NCI-H1930 (cell line): ENCODE measurements at regions not wholly inside any gene's neighbourhood (a gene's known extent, or its start where the extent isn't known, plus 50 kb on each side); places are given as distances from the start of the nearest gene placed in this dataset.

Source experiments
- DNase-seq, 2 experiments: peaks; one replicate each; lab custom pipeline; 2025; lab: John Stamatoyannopoulos, UW

DNA sequence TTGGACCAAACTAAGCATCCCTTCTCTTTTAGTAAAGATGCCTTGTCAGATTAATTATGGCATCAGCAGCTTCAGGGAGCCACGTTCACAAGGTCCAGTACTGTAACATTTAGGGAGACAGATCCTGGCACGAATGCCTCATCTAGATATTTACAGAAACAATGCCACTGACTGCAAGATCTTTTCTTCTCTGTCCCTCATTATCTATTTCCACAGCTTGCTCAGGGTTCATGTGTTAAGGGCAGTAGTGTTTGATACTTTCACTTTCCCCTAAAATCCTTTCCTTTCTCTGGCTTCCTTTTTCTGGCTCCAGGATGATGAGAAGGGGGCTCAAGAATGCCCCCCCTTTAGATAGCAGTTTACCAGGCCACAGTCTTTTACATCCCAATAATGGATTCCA, 393.9 kb downstream of the BCL11A start:
- DNase-seq: no peak

DNA sequence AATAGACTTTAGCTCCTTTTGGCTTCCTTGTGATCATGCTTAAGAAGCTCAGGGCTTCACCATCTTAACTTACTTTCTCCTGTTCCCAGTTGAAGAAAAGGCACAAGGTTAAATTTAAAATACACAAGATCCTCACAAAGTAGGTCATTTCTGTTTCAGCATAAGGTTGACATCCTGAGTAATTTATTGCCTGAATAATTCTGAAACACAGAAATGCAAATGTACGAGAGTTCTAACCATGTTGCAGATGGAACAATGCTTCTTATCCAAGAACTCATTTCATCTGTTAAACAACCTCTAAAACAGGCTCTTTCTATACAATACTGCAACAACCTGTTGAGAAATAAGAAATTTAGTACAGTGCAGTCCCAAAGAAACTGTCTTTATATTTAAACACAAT, 395.2 kb downstream of the BCL11A start:
- no peak for DNase-seq

DNA sequence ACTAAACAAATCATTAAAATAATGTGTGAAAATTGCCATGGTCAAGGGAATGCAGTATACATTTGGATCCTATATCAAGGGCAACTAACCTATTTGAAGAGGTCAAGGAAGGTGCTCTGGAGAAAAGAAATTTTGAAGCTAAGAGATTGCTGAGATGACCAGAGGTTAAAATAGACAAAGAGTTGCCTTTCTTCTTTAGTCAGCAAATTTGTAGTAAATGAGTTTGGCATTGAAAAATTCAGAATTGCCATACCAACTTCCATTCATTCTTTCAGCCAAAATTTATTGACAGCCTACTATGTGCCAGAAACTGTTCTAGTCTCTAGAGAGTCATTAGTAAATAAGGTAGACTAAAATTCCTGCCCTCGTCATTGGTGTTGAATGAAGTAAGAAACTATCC, 396.2 kb downstream of the BCL11A start:
- no peak for DNase-seq

DNA sequence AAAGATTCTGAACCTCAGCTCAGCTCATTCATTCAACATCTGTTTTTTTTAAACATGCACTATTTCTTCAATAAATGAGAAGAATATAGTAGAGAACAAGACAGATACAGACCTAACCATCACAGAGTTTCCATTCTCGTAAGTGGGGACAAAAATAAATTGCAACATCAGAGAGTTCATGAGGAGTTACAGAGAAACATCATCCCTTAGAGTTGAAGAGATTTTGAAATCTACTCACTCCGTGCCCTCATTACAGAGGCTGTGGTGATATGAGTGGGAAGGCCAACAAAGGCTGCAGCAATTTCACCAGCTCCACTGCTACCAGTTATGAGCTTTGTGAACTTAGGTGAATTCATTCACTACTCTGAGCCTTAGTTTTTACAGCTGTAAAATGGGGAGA, 399.3 kb downstream of the BCL11A start:
- DNase-seq: no peak

DNA sequence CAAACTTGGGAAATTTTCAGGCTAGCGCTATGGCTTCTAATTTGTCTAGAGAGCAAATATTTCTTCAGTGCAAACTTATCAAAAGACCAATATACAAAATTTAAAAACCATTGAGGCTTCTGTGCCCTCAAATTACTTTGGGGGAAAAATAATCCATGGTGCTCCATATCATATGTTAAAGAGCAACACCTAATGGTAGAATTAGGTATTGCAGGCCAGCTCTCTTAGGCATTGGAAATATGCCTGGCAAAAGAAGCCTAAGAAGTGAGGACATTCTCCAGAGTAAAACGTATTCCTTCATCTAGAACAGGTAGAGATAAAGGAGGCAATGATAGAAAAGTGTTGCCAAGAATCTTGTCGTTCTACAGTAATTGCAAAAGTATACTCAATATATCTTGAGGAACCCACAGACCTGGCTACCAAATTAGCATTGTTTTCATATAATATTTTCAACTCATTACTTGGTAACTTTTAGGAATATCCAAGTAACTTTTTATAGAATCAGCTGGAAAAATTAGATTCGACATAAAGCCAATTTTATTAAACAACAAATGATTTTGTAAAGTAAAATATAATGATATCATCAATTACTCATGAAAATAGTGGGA, 401.1 kb downstream of the BCL11A start:
- no peak for DNase-seq

DNA sequence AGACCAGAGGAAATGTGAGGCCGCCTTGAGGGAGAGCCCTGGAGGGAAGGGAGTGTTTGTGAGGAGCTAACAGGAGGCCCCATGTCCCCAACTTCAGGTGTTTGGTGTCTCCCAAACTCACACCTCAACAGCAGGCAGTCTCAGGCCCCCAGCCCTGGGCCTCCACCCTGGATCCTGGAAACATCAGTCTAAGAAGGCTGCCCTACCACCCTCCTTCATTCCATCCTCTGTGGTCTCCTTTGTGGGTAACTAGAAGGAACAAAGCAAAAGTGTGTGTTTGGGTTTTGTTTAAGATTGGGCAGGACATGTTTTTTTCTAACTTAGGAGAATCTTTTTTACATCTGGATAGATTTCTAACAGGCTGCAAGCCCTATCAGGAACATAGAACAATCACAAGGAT, 404.3 kb downstream of the BCL11A start:
- no peak for DNase-seq

DNA sequence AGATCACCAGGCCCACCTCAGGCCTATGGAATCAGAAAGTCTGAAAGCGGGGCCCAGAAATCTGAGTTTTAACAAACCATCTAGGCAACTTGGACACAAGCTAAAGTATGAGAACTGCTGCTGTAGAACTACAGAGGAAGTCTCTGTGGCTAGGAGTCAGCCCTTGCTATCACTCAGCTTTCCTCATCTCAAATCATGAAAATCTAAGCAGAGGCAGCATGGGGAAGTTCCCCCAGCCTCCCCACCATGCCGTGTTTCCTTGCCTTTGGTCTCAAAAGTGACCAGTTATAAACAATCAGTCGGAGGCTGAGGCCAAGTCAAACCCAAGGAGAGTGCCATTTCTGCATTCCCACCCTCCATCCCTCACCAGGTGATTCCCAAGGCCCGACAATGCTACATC, 404.7 kb downstream of the BCL11A start:
- no peak for DNase-seq

GRCh38 chr2:60140185-60140584, 413.3 kb downstream of the BCL11A start:
- DNase-seq: no peak

DNA sequence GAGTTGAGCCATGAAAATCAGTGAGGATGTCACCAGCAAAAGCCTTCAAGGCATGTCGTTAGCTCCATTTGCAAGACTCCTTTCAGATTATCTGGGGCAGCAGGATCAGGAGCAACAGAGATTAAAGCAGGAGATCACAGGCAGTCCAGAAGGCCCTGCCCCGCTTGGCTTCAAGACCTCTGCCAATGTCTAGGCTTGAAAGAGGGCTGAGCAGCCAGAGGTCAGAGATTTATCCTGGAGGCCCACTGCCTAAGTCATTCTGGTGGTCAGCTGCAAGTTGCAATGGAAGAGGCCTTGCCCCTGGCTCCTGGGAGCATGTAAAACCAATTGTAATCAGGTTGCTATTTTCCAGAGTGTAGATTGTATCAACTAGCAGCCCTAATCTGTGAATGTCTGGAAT, 416.5 kb downstream of the BCL11A start:
- DNase-seq: no peak

DNA sequence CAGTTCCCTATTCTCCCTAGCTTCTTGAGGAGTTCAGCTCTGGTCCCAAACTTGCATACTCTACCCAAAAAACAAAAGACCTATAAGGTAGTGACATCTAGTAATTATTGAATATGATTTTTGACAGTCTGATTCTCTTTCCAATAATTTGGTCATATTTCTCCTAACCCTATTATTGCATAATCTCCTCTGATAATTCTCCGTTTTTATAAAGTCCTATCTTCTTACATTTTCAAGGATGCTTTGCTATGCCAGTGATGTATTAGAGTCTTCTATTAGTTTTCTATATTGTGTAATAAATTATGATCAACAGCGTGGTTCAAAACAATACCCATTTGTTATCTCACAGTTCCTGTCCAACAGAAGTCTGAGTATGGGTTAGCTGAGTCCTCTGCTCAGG, 426.3 kb downstream of the BCL11A start:
- no peak for DNase-seq

DNA sequence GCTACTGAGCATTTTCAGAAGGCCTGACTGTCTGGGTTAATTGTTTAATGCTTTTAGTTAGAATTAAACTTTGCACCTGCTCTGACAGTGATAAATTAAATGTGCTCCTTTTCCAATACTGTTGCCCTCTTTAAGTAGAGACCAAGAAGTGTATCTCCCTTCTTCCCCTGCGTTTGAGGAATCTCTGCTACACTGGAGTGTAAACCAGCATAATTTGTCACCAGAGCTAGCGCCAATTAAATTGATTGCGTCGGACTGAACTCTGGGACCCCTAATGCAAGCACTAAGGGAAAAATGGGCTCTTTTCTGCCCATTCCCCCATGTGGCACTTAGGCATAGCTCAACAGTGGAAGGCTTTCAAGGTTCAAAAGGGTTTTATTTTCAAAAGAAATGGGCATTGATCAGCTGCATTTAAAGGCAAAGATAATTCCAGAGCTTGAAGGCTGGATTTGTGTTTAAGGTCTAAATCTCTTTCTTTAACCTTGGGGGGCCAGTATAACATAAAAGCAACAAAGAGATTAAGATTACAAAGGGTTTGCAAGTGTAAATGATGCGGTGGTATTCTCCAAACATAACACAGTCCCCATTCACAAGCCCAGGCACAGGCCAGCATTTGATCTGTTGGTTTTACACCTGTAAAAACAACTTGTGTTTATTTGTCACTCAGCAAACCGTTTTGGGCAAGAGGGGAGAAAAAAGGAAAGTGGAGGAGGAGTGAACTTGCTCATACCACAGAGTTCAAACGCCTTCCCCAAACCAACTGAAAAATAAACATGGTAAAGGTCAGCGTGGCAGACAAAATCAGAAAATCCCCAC, 427.6 kb downstream of the BCL11A start:
- DNase-seq: no peak

- no peak for DNase-seq
Observed at GRCh38 chr2:60119778-60120177, 433.7 kb downstream of the BCL11A start.

DNA sequence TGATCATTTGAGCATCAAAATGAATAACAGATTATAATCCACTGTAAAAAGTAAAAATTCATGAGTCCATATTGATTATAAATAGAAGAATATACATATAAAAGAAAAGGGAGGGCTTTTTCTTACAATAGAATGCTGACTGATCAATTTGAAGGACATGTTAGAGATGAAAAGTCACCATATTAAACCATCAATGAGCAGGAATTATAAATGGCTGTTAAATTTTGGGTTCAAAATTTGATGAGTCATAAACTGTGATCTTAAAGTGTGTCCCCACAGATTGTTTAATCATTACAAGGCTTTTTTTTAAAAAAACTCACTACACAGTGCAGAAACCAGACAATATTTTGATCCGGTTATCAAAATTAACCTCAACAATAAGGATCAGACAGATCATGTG, 434.5 kb downstream of the BCL11A start:
- no peak for DNase-seq

DNA sequence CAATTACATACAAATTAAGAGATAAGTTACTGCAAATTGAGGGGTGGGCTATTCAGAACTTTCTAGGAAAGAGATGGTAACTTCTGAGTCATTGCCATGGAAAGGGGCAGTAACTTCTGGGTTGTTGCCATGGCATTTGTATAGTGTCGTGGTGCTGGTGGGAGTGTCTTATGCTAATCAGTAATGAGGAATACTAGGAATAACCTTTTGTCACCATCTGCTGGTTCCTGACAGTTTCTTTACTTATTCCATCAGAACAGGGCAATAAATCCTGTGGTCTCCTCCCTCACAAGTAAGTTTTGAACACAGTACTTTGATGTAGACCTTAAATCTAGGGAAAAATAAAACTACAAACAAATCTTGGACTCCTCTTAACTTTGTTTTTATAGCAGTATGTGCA, 435.4 kb downstream of the BCL11A start:
- no peak for DNase-seq

- no peak for DNase-seq
Observed at GRCh38 chr2:60116161-60116875, 437.1 kb downstream of the BCL11A start.

GRCh38 chr2:60109744-60110143, 443.7 kb downstream of the BCL11A start:
- no peak for DNase-seq

DNA sequence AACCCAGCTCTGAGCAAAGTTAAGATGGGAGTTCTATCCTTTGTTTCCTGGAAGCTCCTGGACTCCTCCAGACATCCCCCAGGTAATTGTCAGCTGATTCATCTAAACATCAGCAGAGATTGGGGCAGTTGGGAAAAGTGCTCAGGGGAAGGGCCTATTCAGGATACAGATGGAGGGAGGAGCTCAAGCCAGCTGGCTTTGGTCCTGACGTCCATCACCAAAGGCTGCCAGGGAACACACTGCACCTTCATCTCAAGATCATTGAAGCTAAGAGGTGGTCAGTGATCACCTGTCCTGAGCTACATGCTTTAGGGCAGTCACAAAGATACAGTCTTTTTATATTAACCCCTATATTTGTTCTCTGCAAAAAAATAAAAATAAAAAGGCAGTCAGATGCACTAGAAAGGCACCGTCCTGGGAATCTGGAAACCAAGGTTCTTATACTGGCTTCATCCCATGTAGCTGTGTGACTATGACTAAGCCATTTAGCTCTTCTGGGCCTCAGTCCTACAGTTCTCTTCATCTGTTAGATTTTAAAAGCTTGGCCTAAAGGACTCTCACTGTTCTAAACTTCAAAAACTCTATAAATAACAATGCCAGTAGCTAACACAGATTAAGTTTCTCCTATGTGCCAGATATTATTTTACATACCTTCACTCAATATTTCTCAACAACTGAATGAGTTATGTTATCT, 446.5 kb downstream of the BCL11A start:
- no peak for DNase-seq

DNA sequence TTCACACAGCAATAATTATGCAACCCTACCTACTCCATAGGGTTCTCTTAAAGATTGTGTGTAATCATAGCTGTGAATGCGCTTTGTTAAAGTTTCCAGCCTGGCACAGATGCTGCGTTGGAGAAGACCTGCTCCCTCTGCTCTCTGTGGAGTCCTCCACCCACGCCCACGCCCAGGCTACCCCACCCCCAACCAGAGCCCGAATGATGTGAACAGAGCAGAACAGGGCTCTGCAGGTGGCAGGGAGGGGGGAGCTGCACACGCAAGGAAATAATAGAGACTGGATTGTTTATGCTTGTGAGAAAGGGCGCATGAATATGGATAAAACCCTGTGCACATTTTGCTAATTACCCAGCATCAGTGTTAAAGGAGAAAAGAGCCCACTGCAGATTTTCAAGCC, 447.5 kb downstream of the BCL11A start:
- no peak for DNase-seq

DNA sequence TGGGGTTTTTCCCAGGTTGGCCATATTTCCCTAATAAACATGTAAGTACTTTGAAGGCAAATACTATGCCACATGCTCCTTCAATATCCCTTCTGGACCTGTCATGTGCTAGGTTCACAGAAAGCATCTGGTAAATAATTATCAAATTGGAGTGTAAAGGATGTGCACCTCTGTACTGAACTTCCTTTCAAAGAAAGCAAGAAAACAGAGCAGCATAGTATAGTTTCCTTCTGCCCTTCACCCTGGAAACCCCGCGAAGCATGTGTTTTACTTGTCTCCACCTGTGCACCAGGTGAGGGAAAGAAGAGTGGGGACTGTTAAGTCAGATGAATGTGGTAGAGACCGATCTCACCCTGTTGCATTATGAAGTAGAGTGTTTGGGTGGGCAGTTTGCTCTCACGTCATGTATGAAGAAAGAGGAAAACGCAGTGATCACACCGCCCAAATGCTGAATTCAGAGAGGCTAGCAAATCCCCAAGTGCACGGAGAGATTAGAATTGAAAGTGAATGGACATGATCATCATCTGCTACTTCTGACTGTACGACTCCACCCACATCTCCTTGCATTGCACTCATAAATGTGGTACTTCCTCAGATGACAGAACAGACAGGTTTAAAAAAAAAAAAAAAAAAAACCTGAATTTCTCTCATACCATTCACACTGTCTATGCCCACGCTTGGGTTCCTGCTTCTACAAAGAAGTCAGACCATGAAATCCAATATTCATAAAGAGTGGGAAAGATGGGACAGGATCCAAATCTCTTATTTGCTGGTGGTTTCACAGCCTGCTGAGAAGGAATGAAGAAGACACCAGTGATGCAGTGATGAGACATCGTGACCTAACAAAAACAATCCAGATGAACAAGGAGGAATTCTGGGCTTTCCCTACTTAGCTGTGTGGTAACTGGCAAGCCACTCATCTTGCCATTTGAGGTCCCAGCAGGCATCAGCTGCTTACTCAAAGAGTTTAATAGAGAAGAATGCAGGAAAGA, 448.6 kb downstream of the BCL11A start:
- DNase-seq: no peak

GRCh38 chr2:60100034-60100433, 453.4 kb downstream of the BCL11A start:
- no peak for DNase-seq

DNA sequence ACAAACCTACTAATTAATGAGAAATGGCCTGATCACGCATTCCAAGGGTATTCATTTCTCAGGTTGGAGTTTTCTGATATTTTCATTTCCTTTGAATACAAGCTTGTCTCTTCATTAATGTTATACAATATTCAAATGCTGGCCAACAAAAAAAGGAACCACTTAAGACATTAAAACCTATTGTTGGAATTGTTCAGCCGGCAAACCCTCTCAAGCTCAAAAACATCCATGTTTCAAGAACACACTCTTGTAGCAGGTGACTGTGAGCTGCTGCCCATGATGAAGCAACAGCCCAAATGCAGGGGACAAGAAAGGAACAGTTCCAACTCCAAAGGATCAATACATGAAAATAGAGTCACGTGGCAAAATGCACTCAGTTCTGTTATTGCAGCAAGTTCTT, 454.5 kb downstream of the BCL11A start:
- no peak for DNase-seq
